Left ventricle myocardium inferior (tissue), 1 donor: ENCODE measurements at regions not wholly inside any gene's neighbourhood (a gene's known extent, or its start where the extent isn't known, plus 50 kb on each side); places are given as distances from the start of the nearest gene placed in this dataset.

ENCODE experiments used
- DNase-seq: peaks from one replicate; pipeline ENCODE4 v3.0.0-alpha.2; 2020
- H3K27ac ChIP-seq: fragments of 200-600 bp; replicated peaks from 2 replicates; pipeline ENCODE4 v1.8.0; 2021
- H3K27me3 ChIP-seq: fragments of 200-600 bp; 2 replicates; pipeline ENCODE4 v1.8.0; 2021; ENCODE audit warnings: low read depth
- H3K36me3 ChIP-seq: fragments of 200-600 bp; 2 replicates; pipeline ENCODE4 v1.8.0; 2021
- H3K4me1 ChIP-seq: fragments of 200-600 bp; 2 replicates; pipeline ENCODE4 v1.8.0; 2021
- H3K4me3 ChIP-seq: fragments of 200-600 bp; 2 replicates; pipeline ENCODE4 v1.8.0; 2021; ENCODE audit warnings: mild to moderate bottlenecking, moderate library complexity
- H3K9me3 ChIP-seq: fragments of 200-600 bp; replicated peaks from 2 replicates; pipeline ENCODE4 v1.8.0; 2021
- intact Hi-C: fragments of 100-400 bp; cut with micrococcal nuclease; formaldehyde crosslinking; loops from one replicate; pipeline ENCODE4 v1.11.0; 2022
- TF ChIP-seq, protein P1 (sequence below): fragments of 200-600 bp; IDR thresholded peaks from 2 replicates; pipeline ENCODE4 v1.8.0; 2021; ENCODE audit warnings: antibody characterized with exemption, mild to moderate bottlenecking, borderline replicate concordance
- donor health status: DM: no; HTN: yes; CAD: no; lungs with severe emphysema.

DNA sequence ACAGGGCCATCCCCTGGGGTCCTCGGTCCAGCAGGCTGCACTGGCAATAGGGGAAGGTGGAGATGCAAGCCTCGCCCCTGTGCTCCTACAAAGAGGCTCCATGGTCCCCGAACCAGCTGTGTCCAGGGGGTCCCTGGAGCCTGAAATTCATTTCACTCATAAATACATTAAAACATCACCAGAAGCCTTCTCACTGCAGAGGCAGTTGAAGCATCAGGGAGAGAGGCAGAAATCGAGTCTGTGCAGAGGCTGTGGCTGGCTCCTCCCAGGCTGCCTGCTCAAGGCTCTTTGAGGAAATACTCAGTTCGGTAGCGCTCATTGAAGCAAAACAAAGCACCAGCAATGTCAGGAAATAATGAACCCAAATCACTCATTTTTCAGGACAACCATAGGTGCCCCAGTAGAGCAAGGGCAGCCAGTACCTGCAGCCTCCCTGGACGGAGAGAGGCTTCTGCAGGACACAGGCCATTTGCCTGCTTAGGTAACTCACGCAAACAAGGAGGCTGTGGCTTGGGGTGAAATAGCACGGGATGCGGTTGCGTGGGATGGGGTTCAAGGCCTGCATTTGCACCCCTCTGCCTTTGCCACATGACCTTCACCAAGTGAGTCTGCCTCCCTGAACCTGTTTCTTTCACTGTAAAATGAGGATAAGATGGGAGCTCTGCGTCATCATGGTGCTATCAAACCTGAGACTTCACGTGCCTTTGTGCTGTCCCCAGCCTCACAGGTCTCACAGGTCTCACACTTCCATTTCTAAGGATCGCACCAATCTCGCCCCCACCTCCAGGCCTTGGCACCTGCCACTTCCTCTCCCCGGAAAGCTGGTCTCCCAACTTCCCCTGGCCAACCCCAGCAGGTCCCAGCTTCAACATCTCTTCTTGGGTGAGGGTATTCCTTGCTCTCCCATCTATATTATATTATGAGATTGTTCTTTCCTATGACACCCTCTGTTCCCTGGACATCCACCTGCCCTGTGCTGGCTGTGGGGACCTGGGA, 84.3 kb upstream of the SHISAL1 start:
- TF ChIP-seq, protein P1, sequence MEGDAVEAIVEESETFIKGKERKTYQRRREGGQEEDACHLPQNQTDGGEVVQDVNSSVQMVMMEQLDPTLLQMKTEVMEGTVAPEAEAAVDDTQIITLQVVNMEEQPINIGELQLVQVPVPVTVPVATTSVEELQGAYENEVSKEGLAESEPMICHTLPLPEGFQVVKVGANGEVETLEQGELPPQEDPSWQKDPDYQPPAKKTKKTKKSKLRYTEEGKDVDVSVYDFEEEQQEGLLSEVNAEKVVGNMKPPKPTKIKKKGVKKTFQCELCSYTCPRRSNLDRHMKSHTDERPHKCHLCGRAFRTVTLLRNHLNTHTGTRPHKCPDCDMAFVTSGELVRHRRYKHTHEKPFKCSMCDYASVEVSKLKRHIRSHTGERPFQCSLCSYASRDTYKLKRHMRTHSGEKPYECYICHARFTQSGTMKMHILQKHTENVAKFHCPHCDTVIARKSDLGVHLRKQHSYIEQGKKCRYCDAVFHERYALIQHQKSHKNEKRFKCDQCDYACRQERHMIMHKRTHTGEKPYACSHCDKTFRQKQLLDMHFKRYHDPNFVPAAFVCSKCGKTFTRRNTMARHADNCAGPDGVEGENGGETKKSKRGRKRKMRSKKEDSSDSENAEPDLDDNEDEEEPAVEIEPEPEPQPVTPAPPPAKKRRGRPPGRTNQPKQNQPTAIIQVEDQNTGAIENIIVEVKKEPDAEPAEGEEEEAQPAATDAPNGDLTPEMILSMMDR = no peak
- Histone ChIP-seq H3K27ac (no peak overlapping the region), H3K4me1 (no peaks in the 10 kb centered on the region), H3K36me3 (no peaks in the 10 kb centered on the region), H3K27me3 (peaks cover 20% of the 10 kb centered on the region), H3K9me3 (no peaks in the 10 kb centered on the region), H3K4me3 (no peak overlapping the region)
- no peak for DNase-seq
- intact Hi-C loops = no loop called here

DNA sequence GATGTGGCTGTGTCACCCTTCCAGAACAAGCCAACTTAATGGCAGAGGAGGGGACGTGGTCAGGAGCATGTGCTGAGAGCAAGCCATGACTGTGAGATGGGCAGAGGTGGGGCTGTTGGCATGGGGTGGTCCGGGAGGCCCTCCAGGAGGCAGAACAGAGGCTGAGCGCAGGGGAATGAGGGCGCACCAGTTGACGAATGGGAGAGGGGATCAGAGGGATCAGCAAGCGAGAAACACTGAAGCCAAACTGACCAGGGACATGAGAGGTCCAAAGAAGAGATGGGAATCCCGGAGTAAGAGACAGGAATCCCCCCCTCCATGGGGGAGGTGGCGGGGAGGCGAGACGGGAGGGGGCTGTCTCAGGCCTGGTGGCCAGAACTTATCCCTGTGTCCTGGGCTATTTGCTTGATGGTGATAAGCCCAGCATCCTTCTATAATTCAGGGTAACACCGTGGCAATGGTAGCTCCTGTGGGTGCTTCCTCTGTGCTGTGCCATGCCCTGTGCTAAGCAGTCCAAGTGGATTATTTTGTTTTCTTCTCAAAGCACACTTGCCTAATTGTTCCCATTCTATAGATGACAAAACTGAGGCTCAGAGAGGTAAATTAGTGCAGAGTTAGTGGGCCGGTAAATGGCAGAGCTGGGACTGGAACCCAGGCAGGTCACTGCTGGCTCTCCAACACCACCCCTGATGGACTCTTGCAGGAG, 83.4 kb upstream of the SHISAL1 start:
- H3K27ac ChIP-seq = no peak overlapping the region
- H3K4me3 ChIP-seq = no peak overlapping the region
- H3K4me1 ChIP-seq = no peaks in the 10 kb centered on the region
- TF ChIP-seq, protein P1 = no peak
- intact Hi-C loops = no loop called here
- peak; percentile 7 for DNase-seq
- H3K36me3 ChIP-seq = no peaks in the 10 kb centered on the region
- H3K9me3 ChIP-seq = no peaks in the 10 kb centered on the region
- peaks cover 20% of the 10 kb centered on the region for H3K27me3 ChIP-seq

DNA sequence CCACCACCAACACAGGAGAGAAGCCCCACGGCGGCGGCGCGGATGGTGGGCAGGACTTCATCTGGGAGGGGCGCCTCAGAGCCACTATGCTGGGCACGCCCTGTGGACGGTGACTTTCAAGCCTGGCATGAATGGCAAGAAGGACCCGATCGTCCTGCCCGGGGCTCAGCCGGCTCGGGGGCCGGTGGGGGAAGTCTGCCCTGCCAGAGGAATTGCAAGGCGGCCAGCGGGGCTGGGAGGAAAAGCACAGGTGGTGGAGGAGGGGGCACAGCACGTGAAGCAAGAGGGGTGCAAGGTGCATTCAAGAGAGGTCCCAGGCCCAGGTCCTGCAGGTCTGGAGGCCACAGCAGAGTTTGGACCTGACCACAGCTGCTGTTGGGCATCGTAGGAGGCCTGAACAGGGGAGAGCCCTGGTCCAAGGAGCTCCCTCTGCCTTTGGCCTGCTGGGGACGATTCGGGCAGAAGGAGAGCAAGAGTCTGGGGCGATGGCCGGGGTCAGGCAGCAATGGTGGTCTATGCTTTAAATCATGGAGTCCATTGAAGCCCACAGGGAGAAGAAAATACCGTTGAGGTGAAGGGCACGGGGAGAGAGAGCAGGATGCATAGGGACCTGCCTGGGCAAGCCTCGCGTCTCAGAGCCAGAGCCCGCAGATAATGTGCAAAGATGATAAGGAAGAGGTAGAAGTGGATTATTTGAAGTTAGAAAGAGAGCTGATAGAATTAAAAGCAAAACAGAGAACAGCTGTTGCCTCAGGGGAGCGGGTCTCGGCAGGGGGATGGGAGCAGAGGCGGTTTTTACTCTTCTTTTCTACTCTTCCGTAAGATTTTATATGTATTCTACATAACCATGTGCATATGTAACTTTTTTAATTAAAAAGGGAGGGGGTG, 82.6 kb upstream of the SHISAL1 start:
- TF ChIP-seq, protein P1 = no peak
- H3K27ac ChIP-seq = no peak overlapping the region

DNA sequence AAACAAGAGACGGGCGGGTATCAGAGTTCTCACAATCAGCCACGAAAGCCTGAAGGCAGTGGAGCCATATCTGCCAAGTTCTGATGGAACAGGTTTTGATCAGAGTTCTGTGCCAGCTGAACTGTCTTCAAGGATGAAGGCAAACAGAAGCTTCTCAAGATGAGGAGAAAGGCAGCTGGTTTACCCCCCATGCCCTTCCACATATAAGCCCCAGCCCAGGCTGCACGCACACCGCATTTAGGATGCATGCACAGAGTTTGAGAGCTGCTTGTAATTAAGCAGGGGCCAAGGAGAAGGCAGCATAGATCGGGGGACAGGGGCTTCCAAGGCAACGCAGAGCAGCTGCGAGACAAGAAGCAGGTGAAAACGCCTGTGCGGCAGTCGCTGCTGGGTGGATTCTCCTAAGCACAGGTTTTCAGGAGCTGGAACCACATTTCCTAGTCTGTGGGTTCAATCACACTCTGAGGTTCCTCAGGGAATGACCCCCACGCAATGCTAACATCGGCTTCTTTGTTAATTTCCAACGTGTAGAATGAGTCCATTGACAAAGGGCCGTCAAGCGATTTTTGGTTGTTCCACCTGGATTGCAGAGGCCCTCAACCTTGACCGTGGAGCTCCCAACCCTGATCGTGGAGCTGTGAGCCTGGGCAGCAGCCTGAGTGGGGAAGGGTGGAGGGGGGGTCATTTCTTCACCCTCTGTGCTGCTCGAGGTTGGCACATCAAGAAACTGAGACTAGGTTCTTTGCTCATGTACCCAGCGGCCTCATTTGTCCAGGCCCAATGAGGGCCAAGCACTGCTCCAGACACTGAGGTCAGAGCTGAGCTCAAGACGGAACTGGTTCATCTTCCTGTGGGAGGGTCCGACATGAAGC, 81.7 kb upstream of the SHISAL1 start:
- TF ChIP-seq, protein P1 = no peak
- Histone ChIP-seq H3K4me1 (no peaks in the 10 kb centered on the region), H3K27ac (no peak overlapping the region), H3K36me3 (no peaks in the 10 kb centered on the region), H3K9me3 (no peaks in the 10 kb centered on the region), H3K27me3 (peaks cover 21% of the 10 kb centered on the region), H3K4me3 (no peak overlapping the region)
- DNase-seq = peak; percentile 10
- intact Hi-C loops = no loop called here

More for the DNA sequence above, 82.6 kb upstream of the SHISAL1 start:
- intact Hi-C loops = no loop called here
- Histone ChIP-seq H3K4me3 (no peak overlapping the region), H3K9me3 (no peaks in the 10 kb centered on the region), H3K4me1 (no peaks in the 10 kb centered on the region), H3K27me3 (peaks cover 20% of the 10 kb centered on the region), H3K36me3 (no peaks in the 10 kb centered on the region)
- peak; percentile 3 for DNase-seq
